ENCODE measurements at regions not wholly inside any gene's neighbourhood (a gene's known extent, or its start where the extent isn't known, plus 50 kb on each side); places are given as distances from the start of the nearest gene placed in this dataset.

DNA sequence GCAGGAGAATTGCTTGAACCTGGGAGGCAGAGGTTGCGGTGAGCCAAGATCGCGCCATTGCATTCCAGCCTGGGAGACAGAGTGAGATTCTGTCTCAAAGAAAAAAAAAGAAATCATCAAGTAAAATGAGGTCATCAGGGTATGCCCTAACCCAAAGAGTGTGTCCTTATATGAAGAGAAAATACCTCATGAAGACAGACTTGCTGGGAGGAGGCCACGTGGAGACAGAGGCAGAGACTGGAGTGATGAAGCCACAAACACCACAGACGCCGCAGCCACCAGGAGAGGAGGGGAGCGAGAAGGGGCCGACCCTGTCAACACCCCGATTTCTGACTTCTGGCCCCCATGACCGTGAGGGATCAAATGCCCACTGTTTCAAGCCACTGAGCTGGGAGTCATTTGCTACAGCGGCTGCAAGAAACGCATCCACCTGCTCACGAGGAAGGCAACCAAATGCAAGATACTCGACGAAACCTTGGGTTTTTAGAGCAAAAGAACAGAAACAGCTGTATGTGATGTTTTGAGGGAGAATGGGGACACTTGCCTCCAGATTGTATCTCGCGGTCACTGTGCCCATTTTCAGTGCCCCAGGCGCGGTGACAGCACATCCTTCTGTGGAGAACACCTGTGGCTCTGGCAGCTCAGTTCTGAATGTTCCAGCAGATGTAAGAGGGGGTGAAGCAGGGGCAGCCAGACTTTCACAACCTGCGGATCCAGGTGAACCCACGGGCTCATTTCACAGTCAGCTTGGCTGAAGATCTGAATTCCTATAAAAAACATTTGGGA is 1317.2 kb downstream of the TBC1D22A start:
- Histone ChIP-seq H3K4me1 (ENCODE audit: insufficient read depth, low read length, poor library complexity, severe bottlenecking) (peaks cover 33% of the 10 kb centered on the region), H3K9me3 (ENCODE audit: insufficient read depth, low read depth, low read length) (no peaks in the 10 kb centered on the region), H3K79me2 (ENCODE audit: insufficient read depth, low read length) (no peaks in the 10 kb centered on the region), H3K9me2 (replicated peaks; ENCODE audit: low read depth, low read length) (no peaks in the 10 kb centered on the region), H2AFZ (ENCODE audit: low read length) (no peak overlapping the region), H3K36me3 (ENCODE audit: insufficient read depth, low read length) (no peaks in the 10 kb centered on the region), H3K4me2 (ENCODE audit: low read depth, low read length, poor library complexity, severe bottlenecking) (no peak overlapping the region), H3K9ac (ENCODE audit: low read depth, low read length, poor library complexity, severe bottlenecking) (no peak overlapping the region), H3K4me3 (ENCODE audit: low read length, poor library complexity, severe bottlenecking) (no peak overlapping the region), H3F3A (ENCODE audit: low read depth) (no peaks in the 10 kb centered on the region), H3K27me3 (ENCODE audit: insufficient read depth, low read length, poor library complexity, severe bottlenecking) (no peaks in the 10 kb centered on the region), H4K20me1 (ENCODE audit: insufficient read depth, low read length, poor library complexity, severe bottlenecking) (no peaks in the 10 kb centered on the region)
- TF ChIP-seq EZH2phosphoT487 (IDR thresholded peaks at IDR 0.05; ENCODE audit: borderline replicate concordance), result no peak
- TF ChIP-seq, protein P1, sequence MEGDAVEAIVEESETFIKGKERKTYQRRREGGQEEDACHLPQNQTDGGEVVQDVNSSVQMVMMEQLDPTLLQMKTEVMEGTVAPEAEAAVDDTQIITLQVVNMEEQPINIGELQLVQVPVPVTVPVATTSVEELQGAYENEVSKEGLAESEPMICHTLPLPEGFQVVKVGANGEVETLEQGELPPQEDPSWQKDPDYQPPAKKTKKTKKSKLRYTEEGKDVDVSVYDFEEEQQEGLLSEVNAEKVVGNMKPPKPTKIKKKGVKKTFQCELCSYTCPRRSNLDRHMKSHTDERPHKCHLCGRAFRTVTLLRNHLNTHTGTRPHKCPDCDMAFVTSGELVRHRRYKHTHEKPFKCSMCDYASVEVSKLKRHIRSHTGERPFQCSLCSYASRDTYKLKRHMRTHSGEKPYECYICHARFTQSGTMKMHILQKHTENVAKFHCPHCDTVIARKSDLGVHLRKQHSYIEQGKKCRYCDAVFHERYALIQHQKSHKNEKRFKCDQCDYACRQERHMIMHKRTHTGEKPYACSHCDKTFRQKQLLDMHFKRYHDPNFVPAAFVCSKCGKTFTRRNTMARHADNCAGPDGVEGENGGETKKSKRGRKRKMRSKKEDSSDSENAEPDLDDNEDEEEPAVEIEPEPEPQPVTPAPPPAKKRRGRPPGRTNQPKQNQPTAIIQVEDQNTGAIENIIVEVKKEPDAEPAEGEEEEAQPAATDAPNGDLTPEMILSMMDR (conservative IDR thresholded peaks at IDR 0.05; ENCODE audit: low read length), result no peak

- Histone ChIP-seq H3K9me2 (replicated peaks; ENCODE audit: low read depth, low read length) (no peaks in the 10 kb centered on the region), H3K4me1 (ENCODE audit: insufficient read depth, low read length, poor library complexity, severe bottlenecking) (peaks cover 25% of the 10 kb centered on the region), H3K4me2 (ENCODE audit: low read depth, low read length, poor library complexity, severe bottlenecking) (peak overlapping the region; percentile 23), H3K79me2 (ENCODE audit: insufficient read depth, low read length) (no peaks in the 10 kb centered on the region), H3K9ac (ENCODE audit: low read depth, low read length, poor library complexity, severe bottlenecking) (no peak overlapping the region), H3K36me3 (ENCODE audit: insufficient read depth, low read length) (no peaks in the 10 kb centered on the region), H3K9me3 (ENCODE audit: insufficient read depth, low read depth, low read length) (no peaks in the 10 kb centered on the region), H4K20me1 (ENCODE audit: insufficient read depth, low read length, poor library complexity, severe bottlenecking) (no peaks in the 10 kb centered on the region), H3K4me3 (ENCODE audit: low read length, poor library complexity, severe bottlenecking) (no peak overlapping the region), H2AFZ (ENCODE audit: low read length) (no peak overlapping the region), H3K27me3 (ENCODE audit: insufficient read depth, low read length, poor library complexity, severe bottlenecking) (no peaks in the 10 kb centered on the region), H3F3A (ENCODE audit: low read depth) (no peaks in the 10 kb centered on the region)
- TF ChIP-seq, protein P1 (conservative IDR thresholded peaks at IDR 0.05; ENCODE audit: low read length), result no peak
- no peak for TF ChIP-seq EZH2phosphoT487 (IDR thresholded peaks at IDR 0.05; ENCODE audit: borderline replicate concordance)
Observed at GRCh38 chr22:48078825-48079224, 1316.4 kb downstream of the TBC1D22A start.

DNA sequence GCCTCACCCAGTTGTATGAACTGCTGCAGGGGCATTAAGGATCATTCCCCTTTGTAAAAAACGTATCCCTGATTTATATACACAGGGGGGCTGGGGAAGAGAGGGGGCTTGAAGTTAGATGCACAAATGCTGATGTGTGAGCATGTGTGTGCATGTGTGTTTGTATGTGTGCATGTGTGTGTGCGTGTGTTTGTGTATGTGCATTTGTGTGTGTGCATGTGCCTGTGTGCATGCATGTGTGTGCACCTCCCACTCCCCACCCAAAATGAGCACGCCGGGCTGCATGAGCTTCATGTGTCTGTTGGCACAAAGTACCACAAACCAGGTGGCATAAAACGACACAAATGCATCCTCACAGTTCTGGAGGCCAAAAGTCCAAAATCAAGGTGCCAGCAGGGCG is 1315.2 kb downstream of the TBC1D22A start:
- Histone ChIP-seq H3K36me3 (ENCODE audit: insufficient read depth, low read length) (no peaks in the 10 kb centered on the region), H3K9ac (ENCODE audit: low read depth, low read length, poor library complexity, severe bottlenecking) (no peak overlapping the region), H3F3A (ENCODE audit: low read depth) (no peaks in the 10 kb centered on the region), H3K4me3 (ENCODE audit: low read length, poor library complexity, severe bottlenecking) (no peak overlapping the region), H3K79me2 (ENCODE audit: insufficient read depth, low read length) (no peaks in the 10 kb centered on the region), H3K4me1 (ENCODE audit: insufficient read depth, low read length, poor library complexity, severe bottlenecking) (peaks cover 19% of the 10 kb centered on the region), H2AFZ (ENCODE audit: low read length) (no peak overlapping the region), H3K4me2 (ENCODE audit: low read depth, low read length, poor library complexity, severe bottlenecking) (no peak overlapping the region), H4K20me1 (ENCODE audit: insufficient read depth, low read length, poor library complexity, severe bottlenecking) (no peaks in the 10 kb centered on the region), H3K9me3 (ENCODE audit: insufficient read depth, low read depth, low read length) (no peaks in the 10 kb centered on the region), H3K27me3 (ENCODE audit: insufficient read depth, low read length, poor library complexity, severe bottlenecking) (no peaks in the 10 kb centered on the region), H3K9me2 (replicated peaks; ENCODE audit: low read depth, low read length) (no peaks in the 10 kb centered on the region)
- TF ChIP-seq EZH2phosphoT487 (IDR thresholded peaks at IDR 0.05; ENCODE audit: borderline replicate concordance), result no peak
- TF ChIP-seq, protein P1 (conservative IDR thresholded peaks at IDR 0.05; ENCODE audit: low read length), result no peak
